SK-N-MC (cell line): ENCODE measurements at regions not wholly inside any gene's neighbourhood (a gene's known extent, or its start where the extent isn't known, plus 50 kb on each side); places are given as distances from the start of the nearest gene placed in this dataset.

Source experiments
- DNase-seq: peaks from one replicate; pipeline ENCODE4 v3.0.0-alpha.2; 2011; ENCODE audit warnings: low read depth, low spot score
- H3K27ac ChIP-seq: fragments of 200-600 bp; sonication (generic); 2 replicates; pipeline ENCODE4 v1.5.1; 2016; ENCODE audit warnings: mixed run types
- H3K36me3 ChIP-seq: fragments of 200-600 bp; sonication (generic); 2 replicates; pipeline ENCODE4 v1.6.1; 2017; ENCODE audit warnings: antibody characterized with exemption, low read length, mixed read lengths; ENCODE audit not compliant: insufficient read depth
- H3K4me3 ChIP-seq: fragments of 200-600 bp; sonication (generic); 2 replicates; pipeline ENCODE4 v1.5.1; 2016
- H3K9ac ChIP-seq: fragments of 200-600 bp; sonication (generic); 2 replicates; pipeline ENCODE4 v1.8.0; 2017; ENCODE audit warnings: mixed run types, mixed read lengths; ENCODE audit not compliant: insufficient read length
- H3K9me3 ChIP-seq: fragments of 200-600 bp; sonication (generic); 2 replicates; pipeline ENCODE4 v1.6.1; 2017; ENCODE audit warnings: low read depth, mild to moderate bottlenecking, antibody characterized with exemption, low read length, moderate library complexity, mixed read lengths
- EZH2 ChIP-seq: fragments of 200-600 bp; sonication (generic); IDR thresholded peaks from one replicate; pipeline ENCODE4 v1.6.1; 2017; ENCODE audit warnings: antibody characterized with exemption
- FOXP2 ChIP-seq: optimal IDR thresholded peaks from 2 replicates; pipeline ENCODE3; 2011; ENCODE audit warnings: mild to moderate bottlenecking, moderate library complexity; ENCODE audit not compliant: insufficient read depth; ENCODE audit errors: extremely low read length, control extremely low read depth
- POLR2AphosphoS5 ChIP-seq: IDR thresholded peaks from 2 replicates; pipeline ENCODE4 v1.6.1; 2012; ENCODE audit warnings: mild to moderate bottlenecking, low read depth, low read length, borderline replicate concordance

DNA sequence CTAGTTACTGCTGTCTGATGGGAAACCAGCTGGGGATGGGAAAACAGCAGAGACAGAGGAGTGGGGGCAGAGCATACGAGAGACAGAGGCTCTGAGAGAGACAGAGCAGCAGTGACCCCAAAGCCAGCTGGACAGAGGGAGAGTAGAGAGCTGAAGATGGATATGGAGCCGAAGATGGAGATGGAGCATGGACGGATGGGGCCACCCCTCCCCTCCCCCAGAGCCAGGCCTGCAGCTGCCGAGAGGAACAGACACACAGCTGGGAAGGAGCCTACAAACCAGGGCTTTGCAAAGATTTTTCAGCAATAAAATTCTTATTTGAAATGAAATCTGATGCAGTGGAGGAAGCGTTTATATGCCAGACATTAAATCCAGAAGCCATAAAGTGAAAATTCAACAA is 167.6 kb upstream of the LINGO1 start:
- TF ChIP-seq EZH2, result no peak
- no peak for TF ChIP-seq FOXP2
- no peak for TF ChIP-seq POLR2AphosphoS5
- Histone ChIP-seq H3K9me3 (no peaks in the 10 kb centered on the region), H3K36me3 (no peaks in the 10 kb centered on the region), H3K27ac (peak overlapping the region; percentile 86), H3K9ac (no peak overlapping the region), H3K4me3 (0 out of 2 replicates have a peak overlapping the region, but pooled peaks have one; percentile 27)
- no peak for DNase-seq

DNA sequence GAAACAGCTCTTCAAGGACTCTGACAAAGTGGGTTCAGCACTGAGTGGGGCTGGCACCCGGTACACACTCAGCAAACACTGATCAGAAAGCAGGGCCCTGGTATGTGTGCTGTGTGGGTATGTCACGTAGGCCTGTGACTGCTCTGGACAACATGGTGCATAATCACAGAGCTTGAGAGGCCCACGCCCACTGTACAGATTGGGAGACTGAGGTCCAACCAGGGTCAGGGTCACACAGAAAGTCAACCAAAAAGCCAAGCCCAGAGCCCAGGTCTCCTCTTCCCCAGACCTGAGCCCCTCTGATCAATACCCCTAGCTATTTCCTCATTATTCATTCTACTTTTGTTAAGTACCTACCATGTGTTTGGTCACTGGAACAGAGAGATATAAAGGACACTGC is 166.1 kb upstream of the LINGO1 start:
- H3K4me3 ChIP-seq, result no peak overlapping the region
- no peak overlapping the region for H3K9ac ChIP-seq

DNA sequence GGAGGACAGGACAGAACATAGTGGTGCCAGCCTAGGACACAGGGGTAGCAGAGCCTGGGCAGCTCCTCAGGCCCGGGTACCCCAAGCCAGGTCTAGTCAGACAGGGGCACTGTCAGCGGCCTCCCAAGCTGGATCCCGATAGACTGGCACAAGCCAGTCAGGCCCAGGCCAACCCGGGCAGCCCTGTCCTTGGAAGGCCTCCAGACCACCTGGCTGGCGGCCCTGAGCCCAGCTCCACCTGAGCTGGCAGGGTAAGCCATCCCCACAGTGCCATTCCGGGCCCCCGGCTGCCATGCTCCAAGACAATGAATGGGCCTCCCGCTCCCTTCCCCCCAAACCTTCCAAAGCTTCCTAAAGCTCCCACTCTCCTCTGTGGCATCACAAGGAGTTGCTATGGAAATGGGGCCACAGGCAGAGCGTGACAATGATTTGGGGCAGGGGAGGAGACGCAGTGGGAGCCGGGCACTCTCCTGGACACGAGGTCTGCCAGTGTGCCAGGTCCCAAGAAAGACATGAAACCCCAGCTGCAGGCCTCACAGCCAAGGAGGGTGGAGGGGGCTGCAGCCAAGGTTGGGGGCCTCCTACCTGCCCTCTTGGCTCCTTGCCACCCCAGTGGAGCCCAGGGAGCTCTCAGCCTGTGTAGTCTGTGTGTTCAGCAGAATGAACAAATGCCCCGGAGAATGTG is 165.6 kb upstream of the LINGO1 start:
- no peak for DNase-seq
- H3K9ac ChIP-seq, result no peak overlapping the region
- TF ChIP-seq POLR2AphosphoS5 (no peak), FOXP2 (no peak), EZH2 (no peak)
- no peaks in the 10 kb centered on the region for H3K9me3 ChIP-seq
- no peak overlapping the region for H3K4me3 ChIP-seq
- H3K27ac ChIP-seq, result no peak overlapping the region
- H3K36me3 ChIP-seq, result no peaks in the 10 kb centered on the region

More for the DNA sequence above, 166.1 kb upstream of the LINGO1 start:
- TF ChIP-seq FOXP2 (no peak), EZH2 (no peak), POLR2AphosphoS5 (no peak)
- H3K36me3 ChIP-seq, result no peaks in the 10 kb centered on the region
- no peak for DNase-seq
- H3K9me3 ChIP-seq, result no peaks in the 10 kb centered on the region
- no peak overlapping the region for H3K27ac ChIP-seq

DNA sequence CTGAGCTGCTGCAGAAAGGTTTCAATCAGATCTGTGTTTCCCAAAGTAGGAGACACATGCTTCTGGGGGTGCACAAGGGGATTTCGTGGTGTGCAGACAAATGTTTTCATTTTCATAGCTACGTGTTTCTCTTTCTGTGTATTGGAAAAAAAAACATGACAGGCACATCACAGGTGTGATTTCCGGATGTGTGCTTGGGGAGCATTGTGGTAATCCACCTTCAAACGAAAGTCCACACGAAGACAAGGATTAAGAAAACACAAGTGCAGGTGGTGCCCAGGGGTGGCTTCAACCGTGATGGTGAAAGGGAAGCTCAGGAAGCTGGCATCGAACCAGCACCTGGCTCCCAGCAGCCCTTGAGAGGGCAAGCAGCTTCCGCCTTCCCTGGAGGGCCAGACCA is 164.6 kb upstream of the LINGO1 start:
- Histone ChIP-seq H3K27ac (no peak overlapping the region), H3K9ac (no peak overlapping the region), H3K4me3 (no peak overlapping the region), H3K36me3 (no peaks in the 10 kb centered on the region), H3K9me3 (no peaks in the 10 kb centered on the region)
- TF ChIP-seq POLR2AphosphoS5 (no peak), EZH2 (no peak), FOXP2 (no peak)
- DNase-seq, result no peak

DNA sequence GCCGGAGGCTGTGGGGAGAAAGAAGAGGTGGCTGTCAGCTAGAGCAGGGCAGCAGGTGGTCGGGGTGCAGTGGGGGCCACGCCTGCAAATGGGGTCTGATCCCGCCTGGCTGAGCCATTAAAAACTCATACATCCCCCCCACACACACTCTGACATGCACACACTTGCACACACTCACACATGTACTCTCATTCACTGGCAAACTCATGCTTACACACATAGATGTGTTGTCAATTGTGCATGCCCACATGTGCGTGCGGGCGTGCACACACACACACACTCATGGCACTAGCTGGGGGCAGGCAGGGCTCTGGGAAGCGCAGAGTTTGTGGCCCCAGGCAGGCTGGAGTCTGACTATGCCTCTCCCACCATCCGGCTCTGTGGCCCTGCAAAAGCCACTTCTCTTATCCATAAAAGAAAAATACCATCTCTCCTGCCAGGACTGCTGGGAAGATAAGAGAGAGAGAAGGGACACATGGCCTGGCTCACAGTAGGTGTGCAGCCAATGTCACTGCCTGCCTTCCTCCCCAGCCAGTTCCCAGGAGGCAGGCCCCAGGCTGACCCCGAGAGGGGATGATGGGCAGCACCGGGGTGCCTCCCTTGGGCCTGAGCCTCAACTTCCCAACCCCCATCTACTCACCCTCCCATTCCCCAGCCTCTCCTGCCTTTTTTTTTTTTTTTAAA is 163.5 kb upstream of the LINGO1 start:
- DNase-seq, result no peak
- Histone ChIP-seq H3K36me3 (no peaks in the 10 kb centered on the region), H3K4me3 (no peak overlapping the region), H3K9ac (no peak overlapping the region), H3K27ac (no peak overlapping the region), H3K9me3 (no peaks in the 10 kb centered on the region)
- TF ChIP-seq POLR2AphosphoS5 (no peak), EZH2 (no peak)

DNA sequence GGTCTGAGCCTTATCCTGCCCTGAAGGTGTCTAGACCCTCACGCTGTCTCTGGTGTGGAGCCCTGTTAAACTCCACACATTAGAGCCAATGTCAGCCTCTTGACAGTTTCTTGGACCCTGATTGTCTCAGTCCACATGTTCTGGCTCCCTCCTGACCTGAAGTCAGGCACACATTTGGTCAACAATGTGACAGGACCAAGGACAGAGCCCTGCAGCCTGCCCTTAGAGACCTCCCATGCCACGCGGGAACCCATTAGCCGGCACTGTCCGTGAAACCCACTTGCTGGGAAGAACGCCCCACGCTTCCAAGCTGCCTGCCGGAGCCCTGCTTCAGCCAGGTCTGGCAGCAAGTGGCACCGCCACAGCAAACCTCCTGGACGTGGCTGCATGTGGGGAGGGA is 162.7 kb upstream of the LINGO1 start:
- H3K36me3 ChIP-seq, result no peaks in the 10 kb centered on the region
- TF ChIP-seq FOXP2 (no peak), EZH2 (no peak), POLR2AphosphoS5 (no peak)
- no peak for DNase-seq
- no peak overlapping the region for H3K9ac ChIP-seq
- H3K9me3 ChIP-seq, result no peaks in the 10 kb centered on the region
- H3K27ac ChIP-seq, result no peak overlapping the region
- no peak overlapping the region for H3K4me3 ChIP-seq

DNA sequence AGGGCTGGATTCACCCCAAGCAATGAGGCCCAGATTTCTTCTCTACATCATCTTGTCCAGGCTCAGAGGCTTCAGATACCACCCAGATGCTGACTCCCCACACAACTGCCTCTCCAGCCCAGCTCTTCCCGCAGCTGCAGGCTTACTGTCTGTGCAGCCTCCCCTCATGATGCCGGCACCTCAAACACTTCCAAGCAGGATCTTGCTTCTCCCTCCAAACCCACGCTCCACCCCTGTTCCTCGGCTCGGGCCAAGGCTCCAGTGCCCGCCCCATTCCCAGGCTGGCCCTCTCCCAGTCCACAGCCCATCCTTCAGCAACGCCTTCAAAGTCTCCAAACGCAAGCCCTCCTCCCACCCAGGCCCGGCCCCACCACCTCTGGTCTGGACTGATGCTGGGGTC is 159.2 kb upstream of the LINGO1 start:
- Histone ChIP-seq H3K9me3 (no peaks in the 10 kb centered on the region), H3K9ac (no peak overlapping the region), H3K4me3 (no peak overlapping the region), H3K27ac (no peak overlapping the region), H3K36me3 (no peaks in the 10 kb centered on the region)
- TF ChIP-seq FOXP2, result no peak
- TF ChIP-seq POLR2AphosphoS5, result no peak
- TF ChIP-seq EZH2, result no peak
- no peak for DNase-seq

DNA sequence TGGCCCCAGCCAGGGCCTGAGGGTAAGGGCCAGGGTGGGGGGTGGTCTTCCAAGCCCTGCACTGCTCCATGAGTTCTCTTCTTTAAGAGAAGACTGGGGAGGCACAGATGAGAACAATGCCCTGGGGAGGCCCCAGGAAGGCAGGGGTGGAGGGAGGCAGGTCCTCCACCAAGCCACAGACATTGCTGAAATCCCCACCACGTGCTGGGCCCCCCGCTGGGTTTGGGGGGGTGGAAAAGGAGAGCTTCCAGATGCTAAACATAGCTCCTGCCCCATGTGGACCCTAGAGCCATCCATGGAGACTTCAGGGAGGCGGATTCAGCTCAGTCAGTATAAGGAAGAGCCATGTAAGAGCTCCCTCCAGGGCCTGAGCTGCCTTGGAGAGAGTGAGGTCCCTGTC is 157.8 kb upstream of the LINGO1 start:
- no peak overlapping the region for H3K27ac ChIP-seq
- no peaks in the 10 kb centered on the region for H3K36me3 ChIP-seq
- peak overlapping the region; percentile 7; the same call in 1 of the 2 replicates for H3K4me3 ChIP-seq
- H3K9ac ChIP-seq, result no peak overlapping the region
- TF ChIP-seq FOXP2 (no peak), EZH2 (no peak), POLR2AphosphoS5 (no peak)
- H3K9me3 ChIP-seq, result no peaks in the 10 kb centered on the region
- DNase-seq, result no peak

DNA sequence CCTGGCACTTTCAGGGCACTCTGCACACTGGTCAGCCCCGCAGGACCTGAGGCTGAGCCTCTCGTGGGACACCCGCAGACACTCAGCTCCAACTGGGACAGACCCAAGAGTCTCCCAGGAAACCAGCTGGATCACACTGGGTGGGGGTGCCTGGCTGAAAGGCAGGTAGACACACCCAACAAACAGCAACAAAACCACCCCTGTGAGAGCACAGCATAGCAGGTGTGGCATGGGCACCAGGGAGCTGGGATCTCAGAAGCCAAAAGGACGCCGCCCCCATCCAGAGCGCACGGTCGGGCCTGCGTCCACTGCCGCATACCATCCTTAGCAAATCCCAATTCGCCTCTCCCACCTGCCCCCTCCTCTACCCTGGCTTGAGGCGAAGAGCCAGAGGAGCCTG is 154.2 kb upstream of the LINGO1 start:
- no peak for DNase-seq
- Histone ChIP-seq H3K9me3 (no peaks in the 10 kb centered on the region), H3K9ac (no peak overlapping the region), H3K27ac (no peak overlapping the region), H3K4me3 (no peak overlapping the region), H3K36me3 (no peaks in the 10 kb centered on the region)
- TF ChIP-seq EZH2, result no peak
- TF ChIP-seq POLR2AphosphoS5, result no peak
- TF ChIP-seq FOXP2, result no peak
